Nephron (organoid): ENCODE measurements at regions not wholly inside any gene's neighbourhood (a gene's known extent, or its start where the extent isn't known, plus 50 kb on each side); places are given as distances from the start of the nearest gene placed in this dataset.

Source experiments
- H3K27ac Mint-ChIP-seq, 3 experiments: 2 replicates each; pipeline ENCODE4 v1.8.0; 2020; ENCODE audit warnings: mixed read lengths in 3 of 3, mild to moderate bottlenecking in 2 of 3, moderate library complexity in 1 of 3
- H3K27me3 Mint-ChIP-seq: 2 replicates; pipeline ENCODE4 v1.8.0; 2021; ENCODE audit warnings: low read depth, mild to moderate bottlenecking, moderate library complexity, mixed read lengths
- H3K36me3 Mint-ChIP-seq: 2 replicates; pipeline ENCODE4 v1.8.0; 2020; ENCODE audit warnings: low read depth, mixed read lengths
- H3K4me1 Mint-ChIP-seq: 2 replicates; pipeline ENCODE4 v1.8.0; 2020; ENCODE audit warnings: mixed read lengths
- H3K4me3 Mint-ChIP-seq, 3 experiments: 2 replicates each; pipeline ENCODE4 v1.8.0; 2020; ENCODE audit warnings: mild to moderate bottlenecking in 3 of 3, mixed read lengths in 3 of 3, moderate library complexity in 2 of 3
- H3K9me3 Mint-ChIP-seq: 2 replicates; pipeline ENCODE4 v1.8.0; 2020; ENCODE audit warnings: mixed read lengths
- CTCF ChIP-seq, 3 experiments: fragments of 200-600 bp; sonication (generic); IDR thresholded peaks; one replicate each; pipeline ENCODE4 v1.5.0; 2021; ENCODE audit warnings: antibody characterized with exemption in 3 of 3; ENCODE audit not compliant: unreplicated experiment in 3 of 3

- no peak for TF ChIP-seq CTCF (IDR thresholded peaks at IDR 0.05; ENCODE audit: unreplicated experiment in 3 of 3)
- Mint-ChIP-seq H3K4me3 (no peak overlapping the region), H3K27me3 (no peaks in the 10 kb centered on the region), H3K4me1 (no peaks in the 10 kb centered on the region), H3K9me3 (no peaks in the 10 kb centered on the region), H3K27ac (no peak overlapping the region), H3K36me3 (no peaks in the 10 kb centered on the region)
Observed at GRCh38 chr7:82534684-82535083, 91.1 kb upstream of the CACNA2D1 start.

DNA sequence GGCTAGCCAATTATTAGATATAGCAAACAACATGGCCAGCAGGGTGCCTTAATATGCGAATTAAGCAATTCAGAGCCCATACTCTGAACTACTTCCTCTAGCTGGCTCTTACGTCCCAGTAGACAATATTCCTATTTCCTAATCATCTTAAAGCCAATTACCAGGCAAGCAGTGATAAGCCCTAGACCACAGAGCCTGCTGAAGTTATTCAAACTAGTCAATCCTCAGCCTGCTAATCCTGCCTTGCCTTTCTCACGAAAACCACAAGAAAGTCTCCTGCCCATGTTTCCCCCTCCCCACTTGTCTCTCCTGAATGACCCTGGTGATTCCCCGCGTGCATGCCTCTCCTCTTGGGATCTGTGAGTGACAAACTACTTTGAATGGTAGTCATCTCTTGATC lies 86.8 kb upstream of the CACNA2D1 start:
- no peak overlapping the region for H3K4me3 Mint-ChIP-seq
- H3K36me3 Mint-ChIP-seq, result no peaks in the 10 kb centered on the region
- no peak overlapping the region for H3K27ac Mint-ChIP-seq
- H3K9me3 Mint-ChIP-seq, result peaks cover 4% of the 10 kb centered on the region
- TF ChIP-seq CTCF (IDR thresholded peaks at IDR 0.05; ENCODE audit: unreplicated experiment in 3 of 3), result no peak
- no peaks in the 10 kb centered on the region for H3K27me3 Mint-ChIP-seq
- no peaks in the 10 kb centered on the region for H3K4me1 Mint-ChIP-seq

DNA sequence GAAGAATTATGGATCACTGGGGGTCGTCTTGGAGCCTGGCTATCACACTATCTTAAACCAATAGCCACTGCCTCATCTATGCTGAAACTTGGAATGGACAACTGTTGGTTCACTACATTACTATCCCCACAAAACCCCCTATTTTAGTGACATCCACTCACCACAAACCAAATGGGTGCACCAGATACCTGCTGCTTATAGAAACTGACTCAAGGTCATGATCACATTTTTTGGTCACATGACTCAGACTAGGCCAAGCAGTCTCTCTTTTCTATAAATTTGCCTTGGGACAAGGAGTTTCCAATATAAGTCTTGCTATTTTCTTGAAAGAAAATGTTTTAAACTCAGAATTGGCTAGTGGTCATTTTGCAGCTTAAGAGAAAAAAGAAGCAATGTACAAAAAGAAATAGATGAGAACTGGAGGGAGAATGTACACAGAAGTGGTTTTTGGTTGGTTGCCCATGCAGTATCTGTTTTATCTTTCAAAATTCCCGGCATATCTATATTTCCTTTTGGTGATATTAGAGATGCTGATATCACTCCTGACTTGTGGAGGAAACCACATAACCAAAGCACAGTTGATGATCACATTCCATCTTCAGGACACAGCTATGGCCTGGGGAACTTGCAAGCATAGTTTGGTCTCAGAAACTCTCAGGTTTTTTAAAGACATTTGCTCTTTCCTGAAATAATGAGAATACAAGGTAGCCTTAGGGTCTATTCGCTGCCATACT lies 85.2 kb upstream of the CACNA2D1 start:
- H3K27ac Mint-ChIP-seq, result no peak overlapping the region
- no peak overlapping the region for H3K4me3 Mint-ChIP-seq
- H3K27me3 Mint-ChIP-seq, result no peaks in the 10 kb centered on the region
- H3K36me3 Mint-ChIP-seq, result no peaks in the 10 kb centered on the region
- no peaks in the 10 kb centered on the region for H3K4me1 Mint-ChIP-seq
- H3K9me3 Mint-ChIP-seq, result peaks cover 4% of the 10 kb centered on the region
- TF ChIP-seq CTCF (IDR thresholded peaks at IDR 0.05; ENCODE audit: unreplicated experiment in 3 of 3), result no peak

DNA sequence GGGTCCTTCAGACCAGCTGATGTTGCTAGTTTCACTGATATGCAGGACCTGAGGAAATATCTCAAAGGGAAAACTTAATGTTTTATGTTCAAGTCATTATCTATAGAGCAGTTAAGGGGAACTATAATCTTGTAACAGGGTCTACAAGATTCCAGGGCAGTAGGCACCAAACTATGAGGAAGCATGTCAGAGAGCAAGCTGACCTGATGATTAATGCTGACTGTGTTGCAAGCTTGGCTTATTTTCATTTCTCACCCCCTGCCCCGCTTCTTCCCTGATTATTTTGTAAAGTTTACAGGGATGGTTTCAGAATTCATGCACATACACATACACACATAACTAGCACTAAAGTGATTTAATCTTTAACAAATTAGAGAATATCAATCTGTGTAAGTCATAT lies 84.3 kb upstream of the CACNA2D1 start:
- no peak overlapping the region for H3K4me3 Mint-ChIP-seq

DNA sequence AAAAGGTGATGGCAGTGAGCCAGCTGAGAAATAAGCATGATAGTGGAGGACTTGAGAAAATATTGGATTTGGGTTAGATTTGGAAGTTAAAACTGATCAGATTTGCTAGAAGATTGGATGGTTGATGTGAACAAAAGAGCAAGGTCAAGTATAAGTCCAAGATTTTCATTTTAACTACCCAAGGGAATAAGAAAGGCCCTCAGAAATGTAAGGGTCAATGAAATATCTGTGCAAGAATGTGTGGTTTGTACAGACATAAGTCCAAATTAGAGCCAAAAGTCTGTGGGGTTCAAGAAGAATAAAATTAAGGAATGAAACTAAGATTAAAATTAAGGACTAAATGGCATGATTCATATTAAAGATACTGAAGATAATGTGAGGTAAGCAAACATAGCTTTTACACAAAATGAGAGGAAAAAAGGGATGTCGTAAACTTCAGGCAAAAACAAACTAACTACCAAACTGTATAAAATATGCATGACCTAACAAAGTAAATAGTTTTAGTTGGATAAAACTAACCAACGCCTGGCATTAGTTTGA lies 78.4 kb upstream of the CACNA2D1 start:
- Mint-ChIP-seq H3K9me3 (no peaks in the 10 kb centered on the region), H3K27ac (no peak overlapping the region), H3K4me1 (no peaks in the 10 kb centered on the region)

More for the DNA sequence above, 84.3 kb upstream of the CACNA2D1 start:
- Mint-ChIP-seq H3K27ac (no peak overlapping the region), H3K27me3 (no peaks in the 10 kb centered on the region), H3K36me3 (no peaks in the 10 kb centered on the region), H3K9me3 (peaks cover 4% of the 10 kb centered on the region), H3K4me1 (no peaks in the 10 kb centered on the region)
- TF ChIP-seq CTCF (IDR thresholded peaks at IDR 0.05; ENCODE audit: unreplicated experiment in 3 of 3), result no peak

More for the DNA sequence above, 78.4 kb upstream of the CACNA2D1 start:
- H3K36me3 Mint-ChIP-seq, result no peaks in the 10 kb centered on the region
- no peak overlapping the region for H3K4me3 Mint-ChIP-seq
- no peaks in the 10 kb centered on the region for H3K27me3 Mint-ChIP-seq
- TF ChIP-seq CTCF (IDR thresholded peaks at IDR 0.05; ENCODE audit: unreplicated experiment in 3 of 3), result no peak
